HG03139 (cell line): ENCODE measurements at regions not wholly inside any gene's neighbourhood (a gene's known extent, or its start where the extent isn't known, plus 50 kb on each side); places are given as distances from the start of the nearest gene placed in this dataset.

Source experiments
- ATAC-seq: cut with Tn5 transposase; IDR thresholded peaks from one replicate; pipeline ENCODE4 v1.9.1; 2021; ENCODE audit not compliant: unreplicated experiment

DNA sequence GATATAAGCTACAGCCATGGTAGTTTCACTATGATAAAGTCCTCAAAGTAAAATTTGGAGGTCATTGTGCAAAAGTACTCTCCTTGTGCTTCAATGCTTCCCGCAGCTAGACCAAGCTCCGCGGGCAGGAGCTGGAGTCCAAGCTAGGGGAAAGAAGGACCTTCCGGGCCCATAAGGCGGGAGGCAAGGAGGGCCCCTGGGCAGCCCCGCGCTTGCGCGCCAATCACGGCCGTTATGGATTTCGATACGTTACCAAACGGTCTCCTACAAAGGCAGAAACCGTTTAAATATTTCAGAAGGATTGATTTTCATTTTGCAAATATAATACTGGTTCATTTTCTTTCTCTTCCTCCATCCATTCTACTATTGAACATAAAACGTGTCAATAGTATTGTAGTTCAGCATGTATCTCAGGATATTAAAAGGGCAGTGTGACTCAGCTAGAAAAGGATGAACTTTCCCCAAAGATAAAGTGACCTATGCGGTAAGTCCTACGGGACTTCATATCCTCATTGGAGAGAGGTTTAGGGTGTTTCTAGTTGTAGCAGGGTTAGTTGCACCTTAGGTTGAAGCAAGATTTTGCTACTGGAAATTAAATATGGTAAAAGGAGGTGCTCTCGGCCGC is 128.0 kb downstream of the KIF20B start:
- no peak for ATAC-seq

DNA sequence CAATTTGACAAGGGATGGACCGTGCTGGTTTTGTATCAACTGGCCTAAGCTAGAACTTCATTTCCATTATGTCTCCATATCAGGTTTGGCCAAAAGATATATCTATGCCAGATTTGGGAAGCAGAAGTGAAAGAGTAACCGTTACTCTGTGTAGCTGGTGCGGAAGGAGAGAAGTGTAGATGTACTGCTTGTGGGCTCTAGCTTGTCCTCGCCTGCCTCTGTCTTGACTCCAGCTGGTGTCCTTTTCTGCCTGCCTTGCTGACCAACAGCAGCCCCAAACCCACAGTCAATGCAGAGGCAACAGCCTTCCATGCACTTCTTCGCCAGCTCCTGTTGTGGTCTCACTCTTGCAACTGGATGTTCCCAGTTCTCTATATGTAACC is 128.5 kb downstream of the KIF20B start:
- no peak for ATAC-seq

DNA sequence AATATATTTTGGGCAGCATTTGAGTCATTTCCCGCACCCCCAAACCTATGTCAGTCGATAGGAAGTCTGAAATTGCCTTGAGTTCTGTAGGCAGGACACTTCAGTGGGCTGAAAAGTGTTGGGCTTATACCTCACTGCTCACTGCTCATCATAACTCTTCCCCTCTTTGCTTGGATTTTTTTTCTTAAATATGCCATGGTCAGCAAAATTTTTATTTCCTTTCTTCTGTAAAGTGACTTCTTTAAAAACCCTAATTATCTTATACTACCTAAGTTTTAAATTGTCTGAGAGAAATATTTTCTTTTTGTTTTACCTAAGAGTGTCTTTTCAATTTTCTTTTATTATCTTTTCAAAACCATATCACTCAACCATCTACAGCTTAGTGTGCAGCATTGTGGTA is 129.2 kb downstream of the KIF20B start:
- ATAC-seq, result no peak

DNA sequence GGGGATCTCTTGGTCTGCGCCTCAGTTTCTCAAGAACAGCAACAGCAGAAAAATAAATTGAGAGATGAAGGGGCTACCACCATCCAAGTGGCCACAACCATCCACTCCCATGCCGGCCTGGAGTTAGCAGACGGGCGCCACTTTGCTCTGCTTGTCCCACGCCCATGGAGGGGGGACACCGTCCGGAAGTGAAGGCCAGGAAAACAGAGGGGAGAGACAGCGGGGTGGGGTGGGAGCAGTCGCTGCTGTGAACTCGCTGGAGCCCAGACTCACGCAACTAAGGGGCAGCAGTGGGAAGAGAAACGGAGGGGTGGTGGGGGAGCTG is 135.4 kb downstream of the KIF20B start:
- ATAC-seq, result no peak

DNA sequence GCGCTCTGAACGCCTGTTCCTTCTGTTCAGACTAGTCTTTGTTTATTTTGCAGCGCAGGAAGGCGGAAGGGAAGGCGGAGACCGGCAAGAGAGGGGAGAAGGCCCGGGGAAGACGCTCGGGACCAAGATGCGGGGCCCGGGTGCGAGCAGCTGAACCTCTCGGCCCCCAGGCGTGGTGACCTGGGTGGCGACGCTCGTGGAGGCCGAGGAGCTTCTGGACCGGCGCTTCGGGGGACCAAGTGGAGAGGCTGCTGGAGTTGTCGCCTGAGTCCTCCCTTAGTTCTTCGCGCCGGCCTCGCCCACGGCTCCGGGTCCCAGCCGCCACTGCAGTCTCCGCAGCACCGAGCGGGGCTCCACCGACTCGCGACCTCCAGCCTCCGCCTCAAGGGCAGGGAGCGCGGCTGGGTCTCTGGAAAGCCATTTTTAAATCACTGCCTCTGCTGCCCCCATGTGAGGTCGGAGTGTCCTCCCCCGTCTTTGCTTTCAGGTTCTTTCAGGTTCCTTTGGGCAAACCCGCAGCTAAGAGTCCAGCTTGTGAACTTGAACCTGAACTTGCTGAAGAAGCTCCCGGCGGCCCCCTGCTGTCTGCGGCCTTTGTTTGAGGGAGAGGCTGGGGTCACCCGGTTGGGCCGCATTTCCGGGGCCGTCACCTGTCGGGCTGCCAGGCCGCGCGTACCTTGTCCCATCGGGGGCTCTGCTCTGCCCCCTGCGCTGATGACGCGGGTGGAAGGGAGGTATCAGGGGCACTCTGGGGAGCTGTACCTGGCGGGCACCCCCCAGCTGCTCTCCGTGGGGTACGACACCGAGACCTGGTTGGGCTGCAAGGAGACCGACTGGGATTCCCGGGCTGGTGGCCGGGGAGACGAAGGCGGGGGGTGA is 136.0 kb downstream of the KIF20B start:
- peak; percentile 45 for ATAC-seq

DNA sequence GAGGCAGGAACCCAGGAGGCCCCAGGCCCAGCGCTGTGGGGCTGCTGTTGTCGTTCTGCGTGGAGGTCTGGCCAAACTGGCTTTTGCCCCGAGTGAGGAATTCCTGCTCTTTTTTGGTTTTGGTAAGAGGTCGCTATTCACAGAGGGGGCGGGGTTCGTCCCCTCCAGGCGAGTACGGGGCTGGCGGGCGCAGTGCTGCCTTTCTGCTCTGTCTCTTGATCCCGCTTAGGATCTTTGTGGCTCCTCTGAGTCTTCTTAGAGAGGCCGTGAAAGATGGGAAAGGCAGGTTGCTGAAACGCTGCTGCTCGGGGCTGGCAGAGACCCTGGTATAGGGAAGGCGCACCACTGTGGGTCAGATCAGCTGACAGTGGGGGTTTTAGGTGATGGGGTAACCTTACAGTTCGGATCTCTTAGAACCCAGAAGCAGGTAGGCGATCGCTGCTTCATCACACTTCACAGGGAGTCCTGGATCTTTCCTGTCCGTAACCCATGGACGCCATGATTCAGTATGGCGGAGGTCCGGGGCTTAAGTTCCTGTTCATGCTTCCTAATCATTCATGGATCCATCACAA is 136.7 kb downstream of the KIF20B start:
- peak; percentile 5 for ATAC-seq

DNA sequence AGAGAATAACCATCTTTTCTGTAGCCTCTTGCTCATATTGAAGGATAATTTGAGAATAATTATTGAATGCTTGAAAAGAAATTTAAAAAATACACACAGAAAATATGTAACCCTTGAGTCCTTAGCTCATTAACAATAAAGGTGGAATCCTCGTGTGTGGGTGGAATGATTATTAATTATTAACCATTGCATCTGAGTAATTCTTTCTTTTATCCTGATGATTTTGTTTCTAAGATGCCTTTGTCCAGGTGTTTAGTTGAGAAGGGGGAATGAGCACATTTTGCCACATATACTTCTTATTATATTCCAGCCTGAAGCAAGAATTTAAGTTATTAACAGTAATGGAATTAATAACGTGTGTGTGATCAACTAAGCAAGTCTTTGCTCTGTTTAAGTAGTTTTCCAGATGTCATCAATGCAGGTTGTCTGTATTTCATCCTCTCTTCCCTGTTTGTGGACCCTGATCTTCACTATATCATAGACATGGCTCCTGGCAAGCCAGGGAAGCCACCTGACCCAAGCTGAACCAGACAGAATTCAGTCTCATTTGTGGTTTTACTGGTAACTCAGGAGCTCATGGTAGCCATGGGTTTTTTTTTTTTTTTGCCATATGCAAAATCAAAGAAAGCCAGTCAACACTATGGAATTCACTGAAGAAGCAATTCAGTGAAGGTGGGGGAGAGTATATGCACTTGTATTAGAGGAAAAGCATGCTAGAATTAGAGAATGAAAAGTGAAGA is 144.3 kb downstream of the KIF20B start:
- ATAC-seq, result no peak

DNA sequence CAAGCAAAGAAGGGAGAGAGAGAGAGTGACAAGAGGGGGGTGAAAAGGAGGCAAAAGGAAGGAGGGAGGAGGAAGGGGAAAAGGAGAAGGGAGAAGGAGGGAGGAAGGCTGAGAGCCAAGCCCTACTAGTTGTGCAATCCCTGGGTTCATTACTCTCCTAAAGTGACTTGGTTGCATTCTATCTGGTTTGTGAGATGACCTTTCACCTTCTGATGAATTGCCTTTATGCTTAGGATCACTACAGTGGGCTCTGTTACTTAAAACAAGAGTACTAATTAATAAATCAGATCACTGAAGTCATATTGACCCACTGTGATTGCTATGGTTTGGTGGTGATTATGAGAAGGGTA is 144.9 kb downstream of the KIF20B start:
- ATAC-seq, result no peak

DNA sequence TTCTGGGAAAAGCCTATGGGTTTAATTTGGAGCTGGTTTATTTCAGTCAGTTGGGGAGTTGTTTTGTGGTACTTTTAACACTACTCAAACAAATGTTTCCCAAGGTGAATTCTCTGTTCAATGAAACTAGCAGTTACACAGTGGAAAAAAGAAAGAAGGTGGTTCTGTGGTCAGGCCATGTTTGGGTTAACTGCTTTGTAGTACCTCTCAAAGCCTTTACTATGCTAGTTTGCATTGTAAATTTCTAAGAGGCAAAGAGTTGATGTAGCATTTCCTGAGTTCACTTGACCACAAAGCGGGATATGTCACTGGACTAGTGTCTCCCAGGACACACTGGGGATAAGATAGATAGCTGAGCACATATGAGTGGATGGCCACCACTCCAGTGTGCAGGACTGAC is 145.4 kb downstream of the KIF20B start:
- no peak for ATAC-seq

DNA sequence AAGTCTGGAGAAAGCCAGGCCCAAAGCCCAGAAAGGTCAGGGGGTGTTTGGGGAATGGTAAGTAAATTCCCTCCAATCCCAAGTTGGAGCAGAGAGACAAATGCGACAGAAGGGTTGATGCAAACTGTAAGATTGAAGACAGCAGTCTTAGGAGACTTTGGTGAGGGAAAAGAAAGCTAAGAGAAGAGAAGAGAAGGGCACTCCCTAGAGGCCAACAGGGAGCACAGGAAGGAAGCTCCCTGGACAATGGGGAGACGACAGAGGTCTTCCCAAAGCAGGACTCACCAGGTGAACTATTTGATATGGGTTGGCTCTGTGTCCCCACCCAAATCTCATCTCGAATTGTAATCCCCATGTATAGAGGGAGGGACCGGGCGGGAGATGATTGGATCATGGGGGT is 151.5 kb downstream of the KIF20B start:
- ATAC-seq, result no peak

DNA sequence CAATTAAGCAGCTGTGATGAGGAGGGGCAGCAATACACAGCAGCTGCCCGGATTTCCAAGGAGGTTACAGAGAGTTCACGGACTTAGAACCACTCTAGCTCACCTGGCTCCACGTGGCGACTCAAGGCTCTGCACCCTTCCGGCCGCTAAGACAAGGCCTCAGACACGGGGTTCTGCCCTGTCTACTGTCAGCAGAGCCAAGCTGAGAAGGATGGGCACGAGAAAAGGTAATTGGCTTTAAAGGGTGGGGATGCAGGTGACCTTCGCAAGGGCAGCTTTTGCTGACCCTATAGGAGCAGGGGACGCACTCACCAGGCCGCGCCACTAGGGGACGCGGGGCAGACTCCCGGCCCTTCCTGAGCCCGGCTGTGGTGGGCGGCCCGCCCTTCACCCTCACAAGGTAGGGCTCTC is 152.4 kb downstream of the KIF20B start:
- ATAC-seq, result no peak

DNA sequence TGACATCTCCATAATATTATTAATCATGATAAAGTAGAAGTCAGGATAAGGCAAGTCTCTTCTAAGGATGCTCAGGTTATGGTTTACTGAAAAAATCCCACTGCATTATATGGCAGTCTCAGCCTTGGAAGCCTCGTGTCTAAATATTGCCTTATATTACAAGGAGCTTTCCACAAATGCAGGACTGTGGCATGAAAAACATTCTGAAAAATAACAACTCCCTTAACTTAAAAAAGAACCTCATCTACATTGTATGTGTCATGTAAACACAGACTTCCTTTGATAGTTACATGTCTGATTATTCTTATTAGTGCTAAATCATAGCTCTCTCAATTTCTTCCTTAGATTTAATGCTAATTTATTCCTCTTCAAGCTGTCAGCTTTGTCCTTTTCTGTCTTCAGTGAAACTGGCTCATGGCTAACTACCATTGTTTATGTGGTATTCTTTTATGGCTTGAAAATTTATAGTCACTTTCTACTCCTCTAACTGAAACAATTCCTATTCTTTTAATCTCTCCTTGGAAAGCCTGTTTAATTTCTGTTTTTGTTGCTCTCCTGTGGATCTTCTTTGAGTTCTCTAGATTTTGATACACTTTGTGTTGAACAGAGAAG is 156.1 kb downstream of the KIF20B start:
- ATAC-seq, result no peak

DNA sequence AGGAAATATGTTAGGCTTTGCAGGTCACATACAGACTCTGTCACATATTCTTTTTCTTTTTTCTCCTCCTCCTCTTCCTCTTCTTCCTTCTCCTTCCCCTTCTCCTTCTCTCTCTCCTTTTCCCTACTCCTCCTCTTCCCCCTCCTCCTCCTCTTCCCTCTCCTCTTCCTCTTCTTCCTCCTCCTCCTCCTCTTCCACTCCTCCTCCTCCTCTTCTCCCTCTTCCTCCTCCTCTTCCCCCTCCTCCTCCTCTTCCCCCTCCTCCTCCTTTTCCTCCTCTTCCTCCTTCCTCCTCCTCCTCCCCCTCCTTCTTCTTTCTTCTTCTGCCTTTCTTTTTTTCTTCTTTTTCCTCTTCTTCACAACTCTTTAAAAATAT is 159.8 kb downstream of the KIF20B start:
- ATAC-seq, result no peak

DNA sequence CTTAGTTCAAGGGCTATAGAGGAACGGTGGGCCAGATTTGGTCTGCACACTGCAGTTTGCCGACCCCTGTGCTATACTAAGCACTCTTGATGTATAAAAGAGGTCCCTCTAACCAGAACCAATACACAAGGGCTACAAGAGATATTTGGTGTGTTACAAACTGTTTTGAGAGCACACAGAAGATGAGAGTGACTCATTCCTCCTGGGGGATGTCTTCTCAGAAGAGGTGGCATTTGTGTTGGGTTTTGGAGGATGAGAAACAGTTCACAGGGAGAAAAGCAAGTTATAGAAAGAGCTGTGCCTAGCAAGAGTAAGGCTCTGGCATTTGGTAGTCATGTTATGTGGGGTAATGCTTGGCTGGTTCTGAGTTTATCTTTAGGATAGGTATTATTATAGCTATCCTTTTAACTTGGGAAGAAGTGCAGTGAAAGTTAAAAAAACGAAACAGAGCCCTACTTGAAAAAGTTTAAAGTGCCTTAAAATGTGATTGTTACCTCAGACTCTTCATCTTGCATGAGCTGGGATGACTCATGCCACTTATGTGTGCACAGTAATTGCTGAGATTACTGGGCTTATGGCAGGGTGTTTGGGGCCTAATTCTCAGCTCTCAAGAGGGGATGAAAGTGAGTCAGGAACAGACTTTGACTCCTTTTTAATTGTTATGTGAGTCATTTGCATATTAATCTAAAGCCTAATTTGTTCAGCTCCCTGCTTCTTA is 160.4 kb downstream of the KIF20B start:
- ATAC-seq, result no peak

DNA sequence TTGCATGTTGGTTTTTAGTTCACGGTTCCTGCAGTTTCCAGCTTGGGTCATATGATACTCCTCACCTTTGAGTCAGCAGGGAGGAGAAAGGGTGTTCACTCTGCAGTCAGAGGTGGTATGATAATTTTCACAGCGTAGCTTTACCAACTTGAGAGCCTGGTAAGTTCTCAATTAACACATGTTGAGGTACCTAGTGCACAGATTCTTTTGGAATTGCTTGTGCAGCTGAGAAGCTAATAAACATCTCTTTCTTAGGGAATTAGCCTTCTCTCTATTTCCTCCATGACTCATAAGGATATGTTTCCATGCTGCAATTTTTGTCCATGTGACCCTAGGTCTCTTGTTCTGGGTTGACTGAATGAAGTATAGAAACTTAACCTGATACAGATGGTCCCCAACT is 166.6 kb downstream of the KIF20B start:
- ATAC-seq, result no peak

DNA sequence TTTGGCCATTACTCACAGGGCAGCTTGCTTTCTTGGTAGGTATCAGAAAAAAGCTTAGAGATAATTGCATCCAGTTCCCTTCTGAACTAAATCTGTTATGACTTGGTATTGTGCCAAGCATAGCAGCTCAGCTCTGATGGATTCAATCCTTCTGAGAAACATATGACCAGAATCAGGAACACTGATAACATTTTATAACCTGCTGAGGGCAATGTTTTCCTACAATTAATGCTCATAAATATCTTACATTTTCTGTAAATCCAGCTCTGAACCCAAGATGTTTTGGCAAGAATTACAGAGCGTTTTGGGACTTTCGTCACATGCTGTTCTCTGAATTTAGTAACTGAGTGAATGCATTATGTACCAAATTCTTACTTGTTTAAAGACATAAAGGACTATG is 167.8 kb downstream of the KIF20B start:
- ATAC-seq, result no peak

DNA sequence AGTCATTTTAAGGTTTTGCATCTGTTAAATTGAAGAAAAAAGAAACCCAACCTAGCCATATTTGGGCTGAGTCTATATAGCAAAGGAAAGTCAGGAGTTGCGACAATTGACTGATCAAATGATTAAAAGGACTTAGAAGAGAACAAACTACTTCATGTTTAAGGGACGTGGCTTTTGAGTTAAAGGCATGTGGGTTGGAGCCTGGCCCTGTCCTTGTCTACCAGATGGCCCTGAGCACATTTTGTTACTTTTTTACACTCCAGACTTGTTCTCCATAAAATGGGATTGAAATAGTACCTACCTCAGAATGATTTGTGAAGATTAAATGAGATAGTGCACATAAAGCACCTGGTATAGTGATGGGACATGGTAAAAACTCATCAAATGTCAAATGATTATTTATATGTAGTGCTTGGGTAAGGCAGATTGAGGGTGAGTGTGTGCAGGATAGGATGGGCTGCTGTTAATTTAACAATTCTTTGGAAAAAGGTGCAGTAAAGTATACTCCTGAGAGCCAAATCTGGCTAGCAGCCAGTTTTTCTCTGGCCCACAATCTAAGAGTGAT is 168.3 kb downstream of the KIF20B start:
- no peak for ATAC-seq

DNA sequence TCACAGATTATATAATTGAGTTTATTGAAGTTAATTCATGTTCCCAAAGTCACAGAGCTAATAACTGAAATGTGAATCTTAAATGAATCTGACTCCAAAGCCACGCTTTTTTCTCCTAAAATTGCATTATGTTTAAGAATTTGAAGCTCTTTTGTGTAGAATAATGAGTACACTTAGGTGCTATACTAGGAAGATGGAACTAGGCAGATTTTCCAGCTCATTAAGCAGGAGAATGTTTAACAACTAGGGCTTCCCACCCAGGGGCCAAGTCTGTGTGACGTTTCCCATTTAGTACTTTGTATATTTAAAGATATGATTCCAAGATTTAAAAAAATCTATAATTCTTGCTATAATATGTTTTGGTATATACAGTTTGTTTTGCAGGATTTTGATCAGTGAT is 169.5 kb downstream of the KIF20B start:
- ATAC-seq, result no peak

DNA sequence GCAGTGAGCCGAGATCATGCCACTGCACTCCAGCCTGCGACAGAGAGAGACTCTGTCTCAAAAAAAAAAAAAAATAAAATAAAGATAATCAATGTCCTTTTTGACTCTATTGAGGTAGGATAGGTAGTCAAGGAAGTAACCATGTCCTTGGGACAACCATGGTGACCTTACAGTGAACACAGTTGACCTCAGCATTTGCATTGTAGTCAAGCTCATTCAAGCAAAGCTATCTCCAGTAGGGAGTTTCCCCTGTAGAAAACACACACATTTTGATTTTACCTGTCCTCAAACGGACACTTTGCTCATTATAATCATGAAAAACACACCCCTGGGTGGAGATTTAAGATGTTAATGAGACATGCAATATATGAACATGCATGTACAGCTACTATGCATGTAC is 171.7 kb downstream of the KIF20B start:
- ATAC-seq, result peak; percentile 92

DNA sequence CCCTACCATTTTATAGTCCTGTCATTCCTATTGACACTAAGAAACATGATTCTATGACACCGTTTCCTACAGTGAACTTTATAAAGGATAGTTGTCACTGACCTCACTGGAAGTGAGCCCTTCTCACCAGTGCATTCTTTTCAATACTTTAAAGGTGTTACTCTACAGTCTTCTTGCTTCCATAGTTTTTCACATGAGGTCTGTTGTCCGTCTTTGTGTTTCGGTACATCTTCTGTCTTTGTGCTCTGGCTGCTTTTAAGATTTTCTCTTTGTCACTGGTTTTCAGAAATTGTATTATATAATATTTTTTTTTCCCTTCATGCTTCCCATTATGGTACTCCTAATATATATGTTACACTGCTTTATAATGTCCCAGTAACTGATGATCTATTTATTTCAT is 174.2 kb downstream of the KIF20B start:
- no peak for ATAC-seq

DNA sequence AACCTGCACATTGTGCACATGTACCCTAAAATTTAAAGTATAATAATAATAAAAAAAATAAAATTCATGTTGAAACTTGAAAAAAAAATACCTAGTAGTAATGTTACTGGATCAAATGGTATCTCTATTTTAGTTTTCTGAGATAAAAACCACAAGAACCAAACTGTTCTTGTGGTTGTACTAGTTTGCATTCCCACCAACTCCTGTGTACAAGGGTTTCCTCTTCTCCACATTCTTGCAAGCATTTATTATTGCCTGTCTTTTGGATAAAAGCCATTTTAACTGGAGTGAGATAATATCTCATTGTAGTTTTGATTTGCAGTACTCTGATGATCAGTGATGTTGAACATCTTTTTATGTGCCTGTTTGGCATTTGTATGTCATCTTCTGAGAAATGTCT is 177.7 kb downstream of the KIF20B start:
- no peak for ATAC-seq
